GM18502 (cell line): ENCODE measurements at regions not wholly inside any gene's neighbourhood (a gene's known extent, or its start where the extent isn't known, plus 50 kb on each side); places are given as distances from the start of the nearest gene placed in this dataset.
"Not testable (repeated sequence)": the region's sequence is repeated elsewhere in the genome, so short reads cannot be mapped to it uniquely, and the experiment has no call there.

Experiments
- ATAC-seq: cut with Tn5 transposase; IDR thresholded peaks from one replicate; pipeline ENCODE4 v1.9.1; 2021; ENCODE audit warnings: mild to moderate bottlenecking; ENCODE audit not compliant: unreplicated experiment, poor library complexity

DNA sequence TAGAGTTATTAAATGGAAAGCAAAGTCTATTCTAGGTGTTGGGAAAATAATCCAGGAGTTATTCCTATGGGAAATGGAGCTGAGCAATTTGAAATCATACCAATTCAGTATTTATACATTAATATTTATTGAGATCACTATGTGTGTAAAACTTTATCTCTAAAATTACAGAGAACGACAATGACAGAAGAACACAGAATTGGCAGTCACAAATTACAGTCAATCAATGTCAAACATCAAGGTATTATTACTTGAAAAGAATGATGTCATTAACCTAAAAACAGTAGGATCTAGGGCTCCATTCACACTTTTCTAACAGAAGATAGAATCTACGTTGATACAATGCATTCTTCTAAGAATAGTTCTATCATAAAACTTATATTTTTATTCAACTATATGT, 154.9 kb upstream of the GJE1 start:
- ATAC-seq = no peak

DNA sequence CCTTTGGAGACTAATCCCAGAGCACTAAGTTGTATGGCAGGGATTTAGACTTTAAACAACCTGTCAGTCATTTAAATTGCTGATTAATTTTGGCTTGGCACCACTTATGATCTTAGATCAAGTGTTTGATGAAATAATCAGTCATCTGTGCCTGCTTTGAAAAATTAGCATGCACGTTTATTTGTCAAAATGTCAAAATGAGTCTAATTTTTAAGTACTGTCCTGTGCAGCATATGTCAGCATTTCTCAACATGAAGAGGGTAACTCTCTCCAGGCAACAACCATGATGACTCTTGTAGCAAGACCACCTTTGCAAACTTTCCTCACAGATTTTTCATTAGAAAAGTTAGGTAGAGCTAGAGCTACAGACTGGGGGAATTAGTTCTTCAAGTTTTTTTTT, 155.7 kb upstream of the GJE1 start:
- no peak for ATAC-seq

GRCh38 chr6:141969768-141970415, 162.8 kb upstream of the GJE1 start:
- ATAC-seq = not testable (repeated sequence)

DNA sequence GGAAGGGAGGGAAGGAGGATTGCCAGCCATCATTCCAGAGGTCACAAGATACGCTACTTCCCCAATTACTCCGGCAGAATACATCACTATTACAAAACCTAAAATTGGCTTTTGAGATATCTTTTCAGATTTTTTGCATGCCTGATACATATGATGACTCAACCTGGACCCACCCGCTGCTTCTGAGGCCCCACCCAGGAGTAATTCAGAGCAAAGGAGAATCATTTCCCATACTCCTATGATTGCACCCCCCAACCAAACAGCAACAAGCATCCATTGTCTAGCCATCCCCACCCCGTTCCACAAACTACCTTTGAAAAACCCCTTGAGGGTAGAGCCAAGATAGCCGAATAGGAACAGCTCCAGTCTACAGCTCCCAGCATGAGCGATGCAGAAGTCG, 163.5 kb upstream of the GJE1 start:
- ATAC-seq = no peak

- no peak for ATAC-seq
Measured at GRCh38 chr6:141968632-141969031, 164.1 kb upstream of the GJE1 start.

- no peak for ATAC-seq
Measured at GRCh38 chr6:141965016-141965545, 167.6 kb upstream of the GJE1 start.

- no peak for ATAC-seq
Measured at GRCh38 chr6:141963543-141964295, 169.0 kb upstream of the GJE1 start.

GRCh38 chr6:141957271-141957670, 175.5 kb upstream of the GJE1 start:
- no peak for ATAC-seq

DNA sequence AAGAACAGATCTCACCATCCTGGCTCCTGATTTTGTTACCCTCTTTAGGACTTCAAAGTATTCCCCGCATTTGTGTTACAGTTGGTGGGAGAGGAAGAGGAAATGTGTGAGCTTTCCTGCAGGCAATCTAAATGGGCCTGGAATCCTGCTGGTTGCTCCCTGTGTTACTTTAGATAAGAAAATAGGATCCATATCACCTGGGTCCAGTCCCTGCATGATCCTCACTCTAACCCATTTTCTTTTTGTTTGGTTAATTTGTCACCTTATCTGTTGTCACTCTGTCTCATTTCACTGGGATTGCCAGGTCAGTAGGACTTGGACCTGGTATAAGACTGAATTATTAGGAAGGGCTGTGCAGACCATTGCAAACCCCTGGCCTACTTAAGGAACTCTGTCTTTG, 175.9 kb upstream of the GJE1 start:
- ATAC-seq = no peak

DNA sequence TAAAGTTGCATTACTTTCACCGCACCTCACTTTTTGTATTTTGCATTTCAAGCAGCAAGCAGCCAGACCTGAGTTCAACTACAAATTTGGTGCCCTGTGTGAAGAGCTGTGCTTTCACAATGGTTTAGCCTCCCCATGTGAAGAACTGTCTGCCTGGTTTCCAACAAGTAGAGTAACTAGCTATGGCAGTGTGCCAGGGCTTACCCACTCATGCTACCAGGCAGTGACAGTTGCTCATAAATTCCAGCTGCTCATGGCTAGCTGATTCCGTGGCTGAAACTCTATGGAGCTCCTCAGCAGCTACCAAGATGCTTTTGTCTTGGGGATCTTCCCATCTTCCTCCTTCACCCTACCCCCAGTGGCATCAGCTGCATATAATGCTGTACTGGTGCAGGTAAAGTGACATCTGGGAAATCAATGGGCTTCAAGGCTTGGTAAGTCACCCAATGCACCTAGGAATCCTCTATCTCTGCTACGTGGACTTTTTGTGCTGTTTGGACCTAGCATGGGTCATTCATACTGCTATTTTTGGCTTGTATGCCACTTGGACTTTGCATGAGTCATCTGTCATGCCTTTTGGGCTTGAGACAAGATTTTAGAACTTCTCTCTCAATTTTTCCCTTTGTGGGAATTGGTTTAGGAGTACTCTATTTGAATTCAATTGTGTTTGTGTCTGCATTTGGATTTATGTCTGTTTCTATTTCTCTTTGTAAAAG, 176.5 kb upstream of the GJE1 start:
- ATAC-seq = no peak

- ATAC-seq = no peak
Measured at GRCh38 chr6:141953072-141953471, 179.7 kb upstream of the GJE1 start.

GRCh38 chr6:141946502-141946901, 186.2 kb upstream of the GJE1 start:
- ATAC-seq = no peak

- no peak for ATAC-seq
Measured at GRCh38 chr6:141938664-141939063, 194.1 kb upstream of the GJE1 start.

- ATAC-seq = no peak
Measured at GRCh38 chr6:141932685-141933084, 200.0 kb upstream of the GJE1 start.

DNA sequence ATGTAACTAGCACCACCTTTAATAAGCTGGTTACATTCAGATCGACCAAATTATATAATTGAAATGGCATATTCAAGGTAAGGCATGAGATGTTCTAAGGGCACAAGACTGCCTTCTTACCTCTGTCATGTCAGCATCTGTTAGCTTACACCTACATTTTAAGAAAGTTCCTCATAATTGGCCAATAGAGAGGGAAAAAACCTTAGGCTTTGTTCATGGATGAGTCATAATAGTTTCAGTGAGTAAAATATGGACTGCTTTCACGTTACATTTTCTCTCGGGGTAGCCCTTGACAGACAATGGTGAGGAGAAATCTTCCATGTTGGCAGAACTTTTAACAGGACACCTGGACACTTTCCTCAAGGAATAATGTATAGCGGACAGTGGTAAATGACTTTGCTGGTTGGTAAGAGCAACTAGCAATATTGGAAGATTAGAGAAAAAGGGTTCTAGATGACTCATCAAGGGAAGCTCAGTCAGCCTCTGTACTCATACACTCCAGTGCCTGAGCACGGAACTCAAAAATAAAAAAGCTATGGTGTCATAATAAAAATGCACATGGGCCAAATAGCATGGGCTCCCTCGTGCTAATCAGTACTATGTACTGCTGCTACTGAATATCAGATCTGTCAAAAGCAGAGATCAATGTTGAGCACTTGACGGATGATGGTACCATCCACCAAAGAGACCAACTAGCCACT, 206.4 kb upstream of the GJE1 start:
- peak; percentile 65 for ATAC-seq

DNA sequence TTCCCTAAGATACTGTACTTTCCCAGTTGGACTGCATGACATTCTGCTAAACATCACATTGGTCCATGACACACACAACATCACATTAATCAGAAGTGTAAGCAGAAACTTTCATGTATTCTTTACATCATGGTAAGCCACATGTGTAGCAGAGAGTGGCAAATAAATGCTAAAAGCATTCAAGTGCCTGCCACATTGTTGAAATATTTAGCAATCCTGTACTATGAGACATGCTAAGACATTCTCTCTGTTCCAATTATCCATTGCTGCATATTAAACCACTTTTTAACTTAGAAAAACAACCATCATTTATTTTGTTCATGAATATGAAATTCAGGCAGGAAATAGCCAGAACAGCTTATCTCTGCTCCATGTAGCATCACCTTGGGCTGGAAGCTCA, 207.7 kb upstream of the GJE1 start:
- no peak for ATAC-seq

DNA sequence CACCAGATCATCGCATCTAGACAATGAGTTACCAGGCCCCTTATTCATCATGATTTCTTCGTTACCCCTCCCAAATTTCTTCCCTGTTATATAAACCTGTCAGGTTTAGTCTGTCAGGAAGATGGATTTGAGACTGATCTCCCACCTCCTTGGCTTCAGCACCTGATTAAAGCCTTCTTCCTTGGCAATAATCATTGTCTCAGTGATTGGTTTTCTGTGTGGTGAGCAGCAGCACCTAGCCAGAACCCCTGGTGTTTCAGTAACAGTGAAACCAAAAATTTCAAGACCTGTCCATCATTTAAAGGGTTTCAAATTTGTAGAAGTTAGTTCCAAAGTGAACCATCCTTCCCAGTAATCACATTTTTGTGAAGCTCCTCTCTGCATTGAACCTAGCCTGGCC, 209.8 kb upstream of the GJE1 start:
- ATAC-seq = no peak

DNA sequence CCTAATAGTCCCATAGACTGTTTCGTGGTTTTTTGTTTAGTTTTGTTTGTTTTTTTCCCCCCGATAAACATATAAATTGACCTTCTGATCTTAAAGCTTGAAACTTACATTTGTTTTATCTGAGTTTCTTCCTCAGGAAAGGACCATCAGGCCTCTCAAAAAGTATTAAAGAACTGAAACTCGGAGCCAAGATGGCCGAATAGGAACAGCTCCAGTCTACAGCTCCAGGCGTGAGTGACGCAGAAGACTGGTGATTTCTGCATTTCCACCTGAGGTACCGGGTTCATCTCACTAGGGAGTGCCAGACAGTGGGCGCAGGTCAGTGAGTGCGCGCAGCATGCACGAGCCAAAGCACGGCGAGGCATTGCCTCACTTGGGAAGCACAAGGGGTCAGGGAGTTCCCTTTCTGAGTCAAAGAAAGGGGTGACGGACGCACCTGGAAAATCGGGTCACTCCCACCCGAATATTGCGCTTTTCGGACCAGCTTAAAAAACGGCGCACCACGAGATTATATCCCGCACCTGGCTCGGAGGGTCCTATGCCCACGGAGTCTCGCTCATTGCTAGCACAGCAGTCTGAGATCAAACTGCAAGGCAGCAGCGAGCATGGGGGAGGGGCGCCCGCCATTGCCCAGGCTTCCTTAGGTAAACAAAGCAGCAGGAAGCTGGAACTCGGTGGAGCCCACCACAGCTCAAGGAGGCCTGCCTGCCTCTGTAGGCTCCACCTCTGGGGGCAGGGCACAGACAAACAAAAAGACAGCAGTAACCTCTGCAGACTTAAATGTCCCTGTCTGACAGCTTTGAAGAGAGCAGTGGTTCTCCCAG, 215.8 kb upstream of the GJE1 start:
- not testable (repeated sequence) for ATAC-seq

DNA sequence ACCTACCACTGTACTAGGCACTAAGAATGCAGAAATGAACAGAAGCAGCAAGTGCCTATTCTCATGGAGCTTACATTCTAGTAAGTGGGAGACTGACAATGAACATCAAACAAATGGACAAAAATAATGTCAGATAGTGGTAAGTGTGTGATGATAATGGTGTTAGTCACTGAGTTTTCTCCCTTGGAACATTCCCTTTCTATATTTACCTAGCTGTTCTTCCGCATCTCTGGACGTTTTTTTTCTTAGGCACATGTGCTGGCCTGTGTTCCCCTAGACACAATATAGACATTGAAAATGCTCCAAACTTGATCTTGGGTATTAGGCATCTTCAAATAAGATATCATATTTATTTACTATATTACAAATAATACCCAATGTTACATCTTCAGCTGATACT, 218.1 kb upstream of the GJE1 start:
- no peak for ATAC-seq

GRCh38 chr6:141906569-141907080, 226.1 kb upstream of the GJE1 start:
- no peak for ATAC-seq
